Smooth muscle cell (in vitro differentiated cells): ENCODE measurements at regions not wholly inside any gene's neighbourhood (a gene's known extent, or its start where the extent isn't known, plus 50 kb on each side); places are given as distances from the start of the nearest gene placed in this dataset.

Experiments
- DNase-seq: peaks from one replicate; lab custom pipeline; 2025; ENCODE audit not compliant: unreplicated experiment; lab: John Stamatoyannopoulos, UW
- H2AFZ ChIP-seq: fragments of 200-600 bp; sonication (generic); 2 replicates; pipeline ENCODE4 v1.6.0; 2016; ENCODE audit warnings: antibody characterized with exemption, low read depth, mild to moderate bottlenecking
- H3F3A ChIP-seq: fragments of 200-600 bp; sonication (generic); 2 replicates; pipeline ENCODE4 v1.6.0; 2017; ENCODE audit warnings: antibody characterized with exemption, low read depth
- H3K27ac ChIP-seq: fragments of 200-600 bp; sonication (generic); 2 replicates; pipeline ENCODE4 v1.5.1; 2016; ENCODE audit warnings: low read depth, mild to moderate bottlenecking
- H3K27me3 ChIP-seq: fragments of 200-600 bp; sonication (generic); 2 replicates; pipeline ENCODE4 v1.6.1; 2016; ENCODE audit warnings: low read depth, mild to moderate bottlenecking
- H3K36me3 ChIP-seq: fragments of 200-600 bp; sonication (generic); 2 replicates; pipeline ENCODE4 v1.5.1; 2016; ENCODE audit warnings: low read depth
- H3K4me1 ChIP-seq: fragments of 200-600 bp; sonication (generic); 2 replicates; pipeline ENCODE4 v1.5.1; 2016; ENCODE audit warnings: low read depth
- H3K4me2 ChIP-seq: fragments of 200-600 bp; sonication (generic); 2 replicates; pipeline ENCODE4 v1.6.0; 2016; ENCODE audit warnings: mild to moderate bottlenecking
- H3K4me3 ChIP-seq: fragments of 200-600 bp; sonication (generic); 2 replicates; pipeline ENCODE4 v1.5.1; 2016; ENCODE audit warnings: mild to moderate bottlenecking
- H3K79me2 ChIP-seq: fragments of 200-600 bp; sonication (generic); 2 replicates; pipeline ENCODE4 v1.6.0; 2016; ENCODE audit warnings: low read depth, mild to moderate bottlenecking
- H3K9ac ChIP-seq: fragments of 200-600 bp; sonication (generic); 2 replicates; pipeline ENCODE4 v1.6.0; 2016; ENCODE audit warnings: low read depth
- H3K9me3 ChIP-seq: fragments of 200-600 bp; sonication (generic); replicated peaks from 2 replicates; pipeline ENCODE4 v1.5.1; 2016; ENCODE audit warnings: low read depth
- H4K20me1 ChIP-seq: fragments of 200-600 bp; sonication (generic); 2 replicates; pipeline ENCODE4 v1.6.0; 2016; ENCODE audit warnings: low read depth
- CTCF ChIP-seq: fragments of 200-600 bp; sonication (generic); IDR thresholded peaks from 2 replicates; pipeline ENCODE4 v1.5.1; 2017; ENCODE audit warnings: borderline replicate concordance, mild to moderate bottlenecking, antibody characterized with exemption; ENCODE audit not compliant: insufficient read depth, poor library complexity, severe bottlenecking
- WGBS: methylation state at CpG from one replicate; pipeline ENCODE4 v1.1.7; 2016; ENCODE audit warnings: low lambda C conversion rate; 5-methylcytosine and 5-hydroxymethylcytosine counted together

GRCh38 chr16:50986453-50986852 lies 164.6 kb downstream of the SALL1 start:
- Histone ChIP-seq H3K4me1 (no peaks in the 10 kb centered on the region), H4K20me1 (no peaks in the 10 kb centered on the region), H3K9me3 (no peaks in the 10 kb centered on the region), H3K9ac (no peak overlapping the region), H3K4me3 (no peak overlapping the region), H3K27me3 (no peaks in the 10 kb centered on the region), H2AFZ (no peak overlapping the region), H3K79me2 (no peaks in the 10 kb centered on the region), H3K36me3 (no peaks in the 10 kb centered on the region), H3F3A (no peaks in the 10 kb centered on the region), H3K27ac (no peak overlapping the region), H3K4me2 (no peak overlapping the region)
- WGBS = 71% methylated on average over 5 of the region's 5 CpGs
- no peak for DNase-seq
- no peak for TF ChIP-seq CTCF

- Histone ChIP-seq H2AFZ (no peak overlapping the region), H3K79me2 (no peaks in the 10 kb centered on the region), H3K9me3 (no peaks in the 10 kb centered on the region), H3K27ac (no peak overlapping the region), H4K20me1 (no peaks in the 10 kb centered on the region), H3K27me3 (no peaks in the 10 kb centered on the region), H3K4me1 (no peaks in the 10 kb centered on the region), H3K4me3 (no peak overlapping the region), H3K36me3 (no peaks in the 10 kb centered on the region), H3F3A (no peaks in the 10 kb centered on the region), H3K4me2 (no peak overlapping the region), H3K9ac (no peak overlapping the region)
- no peak for TF ChIP-seq CTCF
- WGBS = 90% methylated on average over 2 of the region's 2 CpGs
- DNase-seq = no peak
Measured at GRCh38 chr16:50985733-50986132, 165.3 kb downstream of the SALL1 start.

- Histone ChIP-seq H3K9ac (no peak overlapping the region), H3K9me3 (no peaks in the 10 kb centered on the region), H3K4me2 (no peak overlapping the region), H3K4me1 (no peaks in the 10 kb centered on the region), H3K36me3 (no peaks in the 10 kb centered on the region), H3F3A (no peaks in the 10 kb centered on the region), H3K27ac (no peak overlapping the region), H3K27me3 (no peaks in the 10 kb centered on the region), H3K79me2 (no peaks in the 10 kb centered on the region), H3K4me3 (no peak overlapping the region), H2AFZ (no peak overlapping the region), H4K20me1 (no peaks in the 10 kb centered on the region)
- DNase-seq = no peak
- 53% methylated on average over 6 of the region's 6 CpGs for WGBS
- TF ChIP-seq CTCF = no peak
Measured at GRCh38 chr16:50984688-50985087, 166.4 kb downstream of the SALL1 start.

- H3K4me2 ChIP-seq = no peak overlapping the region
- no peak overlapping the region for H3K27ac ChIP-seq
- H3F3A ChIP-seq = no peaks in the 10 kb centered on the region
- H2AFZ ChIP-seq = no peak overlapping the region
- TF ChIP-seq CTCF = no peak
- H3K9ac ChIP-seq = no peak overlapping the region
- no peaks in the 10 kb centered on the region for H3K27me3 ChIP-seq
- H3K79me2 ChIP-seq = no peaks in the 10 kb centered on the region
- no peaks in the 10 kb centered on the region for H4K20me1 ChIP-seq
- no peaks in the 10 kb centered on the region for H3K9me3 ChIP-seq
- H3K4me1 ChIP-seq = no peaks in the 10 kb centered on the region
- no peak for DNase-seq
- no peak overlapping the region for H3K4me3 ChIP-seq
- H3K36me3 ChIP-seq = no peaks in the 10 kb centered on the region
Measured at GRCh38 chr16:50982808-50983207, 168.3 kb downstream of the SALL1 start.
